Suprapubic skin (tissue), 4 donors: ENCODE measurements at regions not wholly inside any gene's neighbourhood (a gene's known extent, or its start where the extent isn't known, plus 50 kb on each side); places are given as distances from the start of the nearest gene placed in this dataset.

Experiments
- EP300 ChIP-seq: sonication (generic); formaldehyde crosslinking; IDR thresholded peaks from one replicate; pipeline ENCODE4 v1.6.1; 2017; ENCODE audit warnings: antibody characterized with exemption
- POLR2A ChIP-seq, 2 donors: fragments of 450-650 bp; IDR thresholded peaks; one replicate each; pipeline ENCODE4 v1.6.1; 2017; ENCODE audit warnings: antibody characterized with exemption in 2 of 2, mild to moderate bottlenecking in 2 of 2, moderate library complexity in 2 of 2
- POLR2AphosphoS5 ChIP-seq, 3 donors: sonication (generic); formaldehyde crosslinking; IDR thresholded peaks; one replicate each; pipeline ENCODE4 v1.6.1; 2017; ENCODE audit warnings: antibody characterized with exemption in 3 of 3
- TF ChIP-seq, protein P1 (sequence below), 2 donors: fragments of 200-600 bp in 1 of 2; fragments of 450-650 bp in 1 of 2; sonication (generic) in 1 of 2; IDR thresholded peaks; one replicate each; pipeline ENCODE4 v1.5.1; 2016 to 2019; ENCODE audit warnings: antibody characterized with exemption in 2 of 2, mild to moderate bottlenecking in 1 of 2, moderate library complexity in 1 of 2

GRCh38 chr13:84749126-84749525 is 866.9 kb upstream of the SLITRK1 start:
- TF ChIP-seq, protein P1, sequence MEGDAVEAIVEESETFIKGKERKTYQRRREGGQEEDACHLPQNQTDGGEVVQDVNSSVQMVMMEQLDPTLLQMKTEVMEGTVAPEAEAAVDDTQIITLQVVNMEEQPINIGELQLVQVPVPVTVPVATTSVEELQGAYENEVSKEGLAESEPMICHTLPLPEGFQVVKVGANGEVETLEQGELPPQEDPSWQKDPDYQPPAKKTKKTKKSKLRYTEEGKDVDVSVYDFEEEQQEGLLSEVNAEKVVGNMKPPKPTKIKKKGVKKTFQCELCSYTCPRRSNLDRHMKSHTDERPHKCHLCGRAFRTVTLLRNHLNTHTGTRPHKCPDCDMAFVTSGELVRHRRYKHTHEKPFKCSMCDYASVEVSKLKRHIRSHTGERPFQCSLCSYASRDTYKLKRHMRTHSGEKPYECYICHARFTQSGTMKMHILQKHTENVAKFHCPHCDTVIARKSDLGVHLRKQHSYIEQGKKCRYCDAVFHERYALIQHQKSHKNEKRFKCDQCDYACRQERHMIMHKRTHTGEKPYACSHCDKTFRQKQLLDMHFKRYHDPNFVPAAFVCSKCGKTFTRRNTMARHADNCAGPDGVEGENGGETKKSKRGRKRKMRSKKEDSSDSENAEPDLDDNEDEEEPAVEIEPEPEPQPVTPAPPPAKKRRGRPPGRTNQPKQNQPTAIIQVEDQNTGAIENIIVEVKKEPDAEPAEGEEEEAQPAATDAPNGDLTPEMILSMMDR (IDR thresholded peaks at IDR 0.05), result no peak
- TF ChIP-seq POLR2AphosphoS5 (IDR thresholded peaks at IDR 0.05) (no peak), POLR2A (IDR thresholded peaks at IDR 0.05) (no peak), EP300 (no peak)
